ENCODE measurements at regions not wholly inside any gene's neighbourhood (a gene's known extent, or its start where the extent isn't known, plus 50 kb on each side); places are given as distances from the start of the nearest gene placed in this dataset.

DNA sequence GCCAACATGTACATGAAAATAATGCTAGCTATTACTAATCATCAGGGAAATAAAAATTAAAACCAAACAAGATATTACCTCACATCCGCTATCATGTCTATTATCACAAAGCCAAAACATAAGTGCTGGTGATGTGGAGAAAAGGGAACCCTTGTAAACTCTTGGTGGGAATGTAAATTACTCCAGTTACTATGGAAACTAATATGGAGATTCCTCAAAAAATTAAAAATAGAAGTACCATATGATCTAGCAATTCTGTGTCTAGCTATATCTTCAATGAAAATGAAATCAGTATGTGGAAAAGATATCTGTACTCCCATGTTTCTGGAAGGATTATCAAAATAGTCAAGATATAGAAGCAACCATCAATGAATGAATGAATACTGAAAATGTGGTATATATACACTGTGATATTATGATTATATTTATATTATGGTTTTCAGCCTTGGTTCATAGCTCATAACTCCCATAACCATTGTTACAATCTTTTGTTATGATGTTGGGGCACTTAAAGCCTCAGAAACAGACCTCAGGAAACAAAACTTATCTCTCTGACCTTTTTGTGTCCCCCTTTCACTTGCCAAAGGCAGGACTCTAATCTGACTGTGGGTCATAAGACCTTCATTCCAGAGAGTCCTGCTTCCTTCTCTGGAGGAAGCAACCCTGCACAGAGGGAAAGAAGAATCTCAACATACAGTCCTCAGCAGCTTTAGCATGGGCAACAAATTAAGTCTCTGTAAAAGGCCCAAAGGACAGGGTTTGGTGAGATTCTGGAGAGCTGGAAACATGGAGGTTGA is 933.2 kb downstream of the ADGRL3 start:
- no peak for FAIRE-seq

DNA sequence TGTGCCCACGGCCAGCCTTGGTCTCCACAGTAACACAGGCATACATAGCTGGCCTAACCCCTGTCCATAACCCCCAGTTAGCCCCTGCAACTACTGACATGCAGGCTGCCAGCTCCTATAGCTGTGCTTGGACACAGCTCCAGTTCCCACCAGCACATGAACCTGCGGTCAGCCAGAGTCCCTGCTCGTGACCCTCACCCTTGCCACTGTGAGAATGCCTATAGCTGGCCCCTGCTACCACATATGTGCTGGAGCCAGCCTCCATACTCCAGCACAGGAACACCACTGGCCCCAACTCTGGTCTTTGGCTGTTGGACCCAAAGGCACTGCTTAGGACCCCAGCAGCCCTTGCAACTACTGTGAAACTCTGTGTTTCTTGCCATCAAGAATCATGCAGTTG is 930.9 kb downstream of the ADGRL3 start:
- no peak for TF ChIP-seq POLR2AphosphoS5 (IDR thresholded peaks at IDR 0.05; ENCODE audit: low read depth, low read length)
- no peak for TF ChIP-seq TAF1 (IDR thresholded peaks at IDR 0.05; ENCODE audit: borderline replicate concordance, low read depth, low read length)
- no peak for TF ChIP-seq POLR2A (IDR thresholded peaks at IDR 0.05; ENCODE audit: low read depth, low read length)
- FAIRE-seq (no peak), DNase-seq (ENCODE audit: insufficient read length) (no peak)

More for the DNA sequence above, 933.2 kb downstream of the ADGRL3 start:
- no peak for DNase-seq (ENCODE audit: insufficient read length)
- TF ChIP-seq POLR2AphosphoS5 (IDR thresholded peaks at IDR 0.05; ENCODE audit: low read depth, low read length) (no peak), TAF1 (IDR thresholded peaks at IDR 0.05; ENCODE audit: borderline replicate concordance, low read depth, low read length) (no peak), POLR2A (IDR thresholded peaks at IDR 0.05; ENCODE audit: low read depth, low read length) (no peak)

DNA sequence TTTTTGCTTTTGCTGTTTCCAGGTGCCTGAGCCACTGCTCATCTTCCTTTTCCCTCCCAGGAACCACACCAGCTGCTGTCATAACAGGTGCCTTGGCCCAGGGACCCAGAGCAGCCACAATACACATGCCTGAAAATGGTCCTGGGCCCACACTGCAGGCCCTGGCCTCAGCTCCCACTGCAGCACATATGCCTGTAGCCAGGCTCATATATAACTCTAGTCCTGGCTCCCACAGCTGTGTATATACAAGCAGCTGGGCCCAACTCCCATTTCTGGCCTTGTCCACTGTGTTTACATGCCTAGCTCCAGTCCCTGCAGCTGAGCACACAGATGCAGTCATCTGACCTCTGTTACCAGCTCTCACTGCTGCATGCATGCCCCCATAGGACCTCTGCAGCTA is 930.5 kb downstream of the ADGRL3 start:
- no peak for TF ChIP-seq POLR2A (IDR thresholded peaks at IDR 0.05; ENCODE audit: low read depth, low read length)
- no peak for TF ChIP-seq TAF1 (IDR thresholded peaks at IDR 0.05; ENCODE audit: borderline replicate concordance, low read depth, low read length)
- TF ChIP-seq POLR2AphosphoS5 (IDR thresholded peaks at IDR 0.05; ENCODE audit: low read depth, low read length) = no peak
- FAIRE-seq (no peak), DNase-seq (ENCODE audit: insufficient read length) (no peak)

DNA sequence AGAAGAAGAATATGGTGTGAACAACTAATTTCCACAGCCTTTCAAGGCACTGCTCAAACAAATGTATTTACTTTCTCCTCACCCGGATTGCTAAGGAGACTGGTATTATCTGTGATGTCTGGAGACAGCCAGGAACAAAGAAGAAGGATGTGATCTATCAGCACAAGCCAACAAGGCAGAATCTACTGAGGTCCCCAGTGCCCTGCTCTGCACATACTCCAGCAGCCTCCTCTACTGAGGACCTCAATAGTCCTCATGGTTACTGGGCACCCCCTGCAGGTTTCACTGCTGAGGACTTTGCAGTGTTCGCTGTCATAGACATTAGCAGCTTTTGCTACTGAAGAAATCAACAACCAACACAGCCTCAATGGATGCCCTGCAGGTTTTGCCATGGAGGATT is 930.1 kb downstream of the ADGRL3 start:
- TF ChIP-seq POLR2A (IDR thresholded peaks at IDR 0.05; ENCODE audit: low read depth, low read length) (no peak), TAF1 (IDR thresholded peaks at IDR 0.05; ENCODE audit: borderline replicate concordance, low read depth, low read length) (no peak), POLR2AphosphoS5 (IDR thresholded peaks at IDR 0.05; ENCODE audit: low read depth, low read length) (no peak)
- FAIRE-seq = no peak
- DNase-seq (ENCODE audit: insufficient read length) = no peak
